RWPE1 (cell line): ENCODE measurements at regions not wholly inside any gene's neighbourhood (a gene's known extent, or its start where the extent isn't known, plus 50 kb on each side); places are given as distances from the start of the nearest gene placed in this dataset.

Source experiments
- CTCF ChIA-PET: fragments of 350-600 bp; sonication (Branson Sonifier 250); formaldehyde crosslinking; extraction: SDS; loops from one replicate; lab custom pipeline; 2021; lab: Yijun Ruan, JAX
- POLR2A ChIA-PET: fragments of 400-600 bp; formaldehyde crosslinking; extraction: SDS; loops from one replicate; lab custom pipeline; 2020; ENCODE audit warnings: antibody characterized with exemption; ENCODE audit not compliant: low non-redundant PET; lab: Yijun Ruan, JAX
- DNase-seq: peaks from one replicate; pipeline ENCODE4 v3.0.0; 2012; ENCODE audit warnings: low spot score
- H3K27ac ChIP-seq: fragments of 450-650 bp; 2 replicates; pipeline ENCODE4 v1.5.1; 2017
- TF ChIP-seq, protein P1 (sequence below): fragments of 450-650 bp; conservative IDR thresholded peaks from 2 replicates; pipeline ENCODE4 v1.5.1; 2017; ENCODE audit warnings: low read depth, mild to moderate bottlenecking

DNA sequence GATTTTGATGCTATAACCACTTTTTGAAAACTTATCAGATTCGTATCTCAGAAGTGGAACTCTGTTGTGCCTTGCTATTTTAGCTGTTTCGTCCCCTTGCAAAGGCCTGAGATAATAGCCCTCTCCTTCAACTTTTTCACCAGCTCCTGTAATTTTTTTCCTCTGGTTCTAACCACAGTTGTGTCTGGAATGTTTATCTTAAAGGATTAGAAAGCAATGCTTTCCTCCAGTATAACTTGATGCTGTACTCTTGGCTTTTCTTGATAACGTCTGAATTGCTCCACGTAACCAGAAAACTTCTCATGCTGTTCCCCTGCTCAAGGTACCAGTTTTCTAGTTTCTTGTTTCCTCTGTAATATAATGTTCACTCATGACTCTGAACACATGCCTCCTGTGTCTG, 209.4 kb downstream of the DTWD2 start:
- TF ChIP-seq, protein P1, sequence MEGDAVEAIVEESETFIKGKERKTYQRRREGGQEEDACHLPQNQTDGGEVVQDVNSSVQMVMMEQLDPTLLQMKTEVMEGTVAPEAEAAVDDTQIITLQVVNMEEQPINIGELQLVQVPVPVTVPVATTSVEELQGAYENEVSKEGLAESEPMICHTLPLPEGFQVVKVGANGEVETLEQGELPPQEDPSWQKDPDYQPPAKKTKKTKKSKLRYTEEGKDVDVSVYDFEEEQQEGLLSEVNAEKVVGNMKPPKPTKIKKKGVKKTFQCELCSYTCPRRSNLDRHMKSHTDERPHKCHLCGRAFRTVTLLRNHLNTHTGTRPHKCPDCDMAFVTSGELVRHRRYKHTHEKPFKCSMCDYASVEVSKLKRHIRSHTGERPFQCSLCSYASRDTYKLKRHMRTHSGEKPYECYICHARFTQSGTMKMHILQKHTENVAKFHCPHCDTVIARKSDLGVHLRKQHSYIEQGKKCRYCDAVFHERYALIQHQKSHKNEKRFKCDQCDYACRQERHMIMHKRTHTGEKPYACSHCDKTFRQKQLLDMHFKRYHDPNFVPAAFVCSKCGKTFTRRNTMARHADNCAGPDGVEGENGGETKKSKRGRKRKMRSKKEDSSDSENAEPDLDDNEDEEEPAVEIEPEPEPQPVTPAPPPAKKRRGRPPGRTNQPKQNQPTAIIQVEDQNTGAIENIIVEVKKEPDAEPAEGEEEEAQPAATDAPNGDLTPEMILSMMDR = no peak
- ChIA-PET CTCF (interaction anchor here (0.9 kb wide), 1 partner anchor 13 kb away, joined by 4 read pairs; no protein-coding TSS in a partner anchor), POLR2A (no interaction called here)
- H3K27ac ChIP-seq = no peak overlapping the region
- no peak for DNase-seq

DNA sequence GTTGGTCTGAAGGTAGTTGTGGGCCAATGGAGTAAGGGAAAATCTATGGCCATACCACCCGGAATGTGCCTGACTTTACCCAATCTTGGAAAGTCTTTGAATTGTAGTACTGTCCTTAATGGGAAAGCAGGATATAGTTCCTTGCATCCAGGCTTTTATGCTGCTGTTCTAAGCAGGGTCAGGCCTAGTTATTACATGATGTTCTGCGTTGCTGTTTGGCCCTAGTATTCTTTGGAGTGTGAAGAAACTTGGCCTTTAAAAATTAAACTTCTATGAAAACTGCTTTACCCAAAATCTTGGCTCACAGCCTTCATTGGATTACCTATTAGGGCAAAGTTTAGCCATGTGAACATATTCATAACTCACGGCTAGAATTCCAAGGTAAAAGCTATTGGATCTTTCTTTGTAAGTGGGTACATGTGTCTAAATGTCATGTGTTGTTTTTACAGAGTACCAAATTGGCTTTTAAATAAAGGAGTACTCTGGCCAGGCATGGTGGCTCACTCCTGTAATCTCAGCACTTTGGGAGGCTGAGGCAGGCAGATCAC, 211.1 kb downstream of the DTWD2 start:
- TF ChIP-seq, protein P1 = no peak
- ChIA-PET POLR2A (no interaction called here), CTCF (no interaction called here)
- no peak for DNase-seq
- no peak overlapping the region for H3K27ac ChIP-seq

DNA sequence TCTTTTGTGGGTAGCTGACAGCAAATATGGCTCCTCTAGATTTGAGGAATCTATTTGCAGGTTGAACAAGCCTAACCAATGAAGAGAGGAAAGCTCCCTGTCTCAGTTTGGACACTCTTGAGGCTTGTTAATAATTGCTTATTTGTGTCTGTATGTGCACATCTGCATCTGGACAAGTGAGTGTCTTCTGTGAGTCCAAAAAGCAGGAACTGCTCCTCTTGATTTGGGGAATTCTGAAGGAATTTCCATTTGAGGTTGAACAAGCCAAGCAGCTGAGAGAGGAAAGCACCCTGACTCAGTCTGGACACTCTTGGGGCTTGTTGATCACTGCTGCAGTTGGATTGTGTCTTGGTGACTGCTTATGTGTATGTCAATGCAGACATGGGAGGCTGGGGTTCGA, 211.6 kb downstream of the DTWD2 start:
- POLR2A ChIA-PET = no interaction called here
- no peak for DNase-seq
- no peak overlapping the region for H3K27ac ChIP-seq
- TF ChIP-seq, protein P1 = no peak
- CTCF ChIA-PET = no interaction called here

DNA sequence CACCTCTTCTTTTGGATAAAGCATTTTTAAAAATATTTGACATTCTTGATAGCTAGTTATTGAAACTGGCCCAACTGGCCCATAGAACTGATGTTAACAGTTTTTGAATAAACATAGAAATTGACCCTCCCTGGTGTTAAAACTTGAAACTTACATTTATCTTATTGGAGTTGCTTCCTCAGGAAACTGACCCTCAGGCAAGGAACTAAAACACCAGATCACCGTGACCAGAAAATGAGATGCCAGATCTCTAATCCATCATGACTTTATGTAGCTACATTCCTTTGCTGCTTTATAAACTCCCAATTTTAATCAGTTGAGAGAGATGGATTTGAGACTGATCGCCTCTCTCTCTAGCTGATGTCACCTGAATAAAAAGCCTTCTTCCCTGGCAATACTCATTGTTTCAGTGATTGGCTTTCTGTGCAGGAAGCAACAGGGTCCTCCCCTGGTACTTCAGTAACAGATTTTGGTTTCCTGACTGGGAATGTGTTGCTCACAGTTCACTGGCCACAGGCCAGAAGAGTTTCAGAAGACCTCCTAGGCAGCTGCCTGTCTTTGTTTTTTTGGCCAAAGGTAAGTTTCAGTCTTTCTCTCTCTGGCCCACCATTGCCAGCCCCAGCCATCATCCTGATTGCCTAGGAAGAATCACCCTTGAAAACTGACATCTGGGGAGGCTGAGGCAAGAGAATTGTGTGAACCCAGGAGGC, 212.4 kb downstream of the DTWD2 start:
- ChIA-PET CTCF (interaction anchor here (0.7 kb wide), 1 partner anchor 126 kb away, joined by 4 read pairs; no protein-coding TSS in a partner anchor), POLR2A (no interaction called here)
- no peak for DNase-seq
- no peak overlapping the region for H3K27ac ChIP-seq
- TF ChIP-seq, protein P1 = no peak

DNA sequence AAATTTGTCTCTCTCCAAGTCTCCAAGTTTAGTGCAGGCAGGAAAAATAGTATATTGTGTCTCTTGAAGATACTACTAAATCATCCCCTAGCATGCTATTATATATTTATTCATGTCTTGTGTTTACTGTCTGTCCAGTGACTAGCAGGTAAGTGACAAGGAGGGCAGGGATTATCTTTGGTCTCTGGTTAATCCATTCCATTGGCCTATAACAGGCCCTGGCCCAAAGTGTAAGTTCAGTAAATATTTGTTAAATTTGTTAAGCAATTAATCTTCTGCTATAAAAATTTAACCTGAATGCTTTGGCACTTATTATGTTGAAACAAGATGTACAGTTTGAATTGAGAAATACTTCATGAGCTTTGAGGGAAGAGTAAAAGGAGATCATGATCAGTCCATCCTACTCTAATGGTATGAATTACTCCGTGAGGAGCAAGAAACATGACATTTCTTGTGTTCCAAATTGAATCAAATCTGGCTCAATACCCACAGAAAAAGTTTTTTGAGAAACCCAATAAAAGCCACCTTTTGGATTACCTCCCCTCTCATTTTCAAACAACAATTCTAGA, 219.7 kb downstream of the DTWD2 start:
- DNase-seq = no peak
- TF ChIP-seq, protein P1 = no peak
- H3K27ac ChIP-seq = no peak overlapping the region
- CTCF ChIA-PET = no interaction called here
- POLR2A ChIA-PET = no interaction called here

DNA sequence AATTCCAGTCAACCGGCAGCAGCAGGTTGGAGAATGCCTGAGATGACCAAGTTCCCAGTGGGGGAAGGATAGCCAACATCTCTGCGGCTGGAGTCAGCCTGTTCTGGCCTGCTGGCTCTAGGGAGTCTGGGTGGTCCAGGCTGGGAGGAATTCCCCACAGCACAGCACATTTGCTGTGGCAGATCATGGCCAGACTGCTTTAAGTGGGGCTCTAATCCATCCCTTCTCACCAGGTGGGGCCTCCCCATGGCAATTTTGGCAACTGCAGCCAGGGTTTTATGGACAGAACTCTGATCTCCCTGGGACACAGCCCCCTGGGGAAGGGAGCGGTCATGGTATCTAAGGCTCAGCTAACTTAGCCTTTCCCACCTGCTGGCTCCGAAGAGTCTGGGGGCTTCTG, 226.1 kb downstream of the DTWD2 start:
- DNase-seq = no peak
- TF ChIP-seq, protein P1 = no peak
- POLR2A ChIA-PET = no interaction called here
- CTCF ChIA-PET = no interaction called here
- H3K27ac ChIP-seq = no peak overlapping the region
